Fibroblast of lung (primary cell): ENCODE measurements at regions not wholly inside any gene's neighbourhood (a gene's known extent, or its start where the extent isn't known, plus 50 kb on each side); places are given as distances from the start of the nearest gene placed in this dataset.

Experiments used
- DNase-seq, 2 donors: peaks; one replicate each; pipeline versions ENCODE4 v3.0.0 to v3.0.0-alpha.2; 2010; ENCODE audit warnings: low read depth in 2 of 2
- H2AFZ ChIP-seq: 2 replicates; pipeline ENCODE4 v1.5.1; 2012; ENCODE audit warnings: low read length, control low read depth, inconsistent platforms
- H3K27ac ChIP-seq: 2 replicates; pipeline ENCODE4 v1.5.1; 2011; ENCODE audit warnings: low read length, control low read depth; ENCODE audit not compliant: insufficient read depth
- H3K27me3 ChIP-seq: 2 replicates; pipeline ENCODE4 v1.5.1; 2011; ENCODE audit warnings: mild to moderate bottlenecking, low read length; ENCODE audit not compliant: control insufficient read depth, insufficient read depth
- H3K36me3 ChIP-seq: 2 replicates; pipeline ENCODE4 v1.5.1; 2011; ENCODE audit warnings: low read length; ENCODE audit not compliant: control insufficient read depth, insufficient read depth
- H3K4me1 ChIP-seq: 2 replicates; pipeline ENCODE4 v1.5.1; 2011; ENCODE audit warnings: low read length; ENCODE audit not compliant: control insufficient read depth, insufficient read depth; ENCODE audit errors: extremely low read depth
- H3K4me2 ChIP-seq: 2 replicates; pipeline ENCODE4 v1.5.1; 2011; ENCODE audit warnings: low read length, control low read depth; ENCODE audit not compliant: insufficient read depth; ENCODE audit errors: extremely low read depth
- H3K4me3 ChIP-seq, 4 experiments: fragments of 200-600 bp in 1 of 4; sonication (generic) in 1 of 4; replicated peaks in 1 of 4; 2 replicates each; pipeline ENCODE4 v1.5.1; 2011 to 2016; ENCODE audit warnings: low read length in 4 of 4, low read depth in 3 of 4, mild to moderate bottlenecking in 3 of 4, control low read depth in 2 of 4, inconsistent platforms in 1 of 4, mixed read lengths in 1 of 4; ENCODE audit not compliant: insufficient read depth in 1 of 4; ENCODE audit errors: control extremely low read depth in 1 of 4
- H3K79me2 ChIP-seq: 2 replicates; pipeline ENCODE4 v1.5.1; 2012; ENCODE audit warnings: mild to moderate bottlenecking, low read length, inconsistent platforms; ENCODE audit not compliant: control insufficient read depth, insufficient read depth
- H3K9ac ChIP-seq: 2 replicates; pipeline ENCODE4 v1.5.1; 2011; ENCODE audit warnings: mild to moderate bottlenecking, low read length, control low read depth; ENCODE audit not compliant: insufficient read depth
- H3K9me3 ChIP-seq: 2 replicates; pipeline ENCODE4 v1.5.1; 2012; ENCODE audit warnings: low read depth, low read length; ENCODE audit not compliant: control insufficient read depth, insufficient read depth
- H4K20me1 ChIP-seq: 2 replicates; pipeline ENCODE4 v1.5.1; 2011; ENCODE audit warnings: low read length; ENCODE audit not compliant: control insufficient read depth, insufficient read depth; ENCODE audit errors: extremely low read depth
- EZH2 ChIP-seq: IDR thresholded peaks from 2 replicates; pipeline ENCODE4 v1.5.1; 2012; ENCODE audit warnings: low read length, control low read depth, mild to moderate bottlenecking; ENCODE audit errors: missing control alignments
- TF ChIP-seq, protein P1 (sequence below), 2 donors: IDR thresholded peaks in 1 of 2; conservative IDR thresholded peaks in 1 of 2; 1 replicate in 1 of 2; 2 replicates in 1 of 2; pipeline ENCODE4 v1.5.1; 2011 to 2012; ENCODE audit warnings: low read length in 2 of 2, control low read depth in 1 of 2, inconsistent platforms in 1 of 2, low read depth in 1 of 2, mild to moderate bottlenecking in 1 of 2

DNA sequence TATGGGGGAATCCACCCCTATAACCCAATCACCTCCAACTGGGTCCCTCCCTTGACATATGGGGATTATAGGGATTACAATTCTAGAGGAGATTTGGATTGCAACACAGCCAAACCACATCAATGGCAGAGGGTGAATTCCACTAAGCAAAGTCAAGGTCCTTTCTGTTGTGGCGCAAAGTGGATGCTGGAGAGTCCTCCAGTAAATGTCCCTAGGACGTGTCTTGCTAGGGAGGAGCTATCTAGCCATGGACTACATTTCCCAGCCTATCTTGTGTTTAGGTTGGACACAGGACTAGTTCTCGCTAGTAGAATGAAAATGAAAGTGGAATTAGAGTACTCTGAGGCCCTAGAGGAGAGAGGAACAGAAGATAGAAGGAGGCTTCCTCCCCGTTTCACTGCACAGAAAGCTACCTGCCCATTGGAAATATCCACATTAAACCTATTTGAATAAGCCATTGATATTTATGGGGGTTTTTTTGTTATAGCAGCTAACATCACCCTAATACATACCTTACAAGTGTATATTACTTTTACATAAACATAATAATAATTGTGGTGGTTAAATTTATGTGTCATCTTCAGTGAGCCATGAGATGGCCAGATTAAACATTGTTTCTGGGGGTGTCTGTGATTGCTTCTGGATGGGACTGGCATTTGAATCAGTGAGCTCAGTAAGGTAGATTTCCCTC lies 56.7 kb upstream of the ERCC4 start:
- no peaks in the 10 kb centered on the region for H4K20me1 ChIP-seq
- H3K36me3 ChIP-seq: no peaks in the 10 kb centered on the region
- DNase-seq: no peak

DNA sequence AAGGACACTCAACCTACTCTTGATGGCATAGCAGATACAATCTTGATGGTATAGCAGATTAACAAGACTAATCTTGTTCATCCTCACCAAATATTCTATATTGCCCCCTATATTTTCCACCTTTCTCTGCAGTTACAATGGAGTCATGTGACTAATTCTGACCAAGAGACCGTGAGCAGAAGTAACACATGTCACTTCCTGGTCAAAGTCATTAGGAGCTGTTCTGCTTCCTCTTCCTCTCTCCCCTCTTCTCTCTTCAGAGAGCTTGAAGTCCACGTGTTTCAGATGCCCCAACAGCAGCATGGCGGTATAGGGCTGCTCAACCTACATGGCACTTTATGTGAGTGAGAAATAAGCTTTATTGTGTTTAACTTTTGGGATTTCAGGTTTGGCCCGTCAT lies 55.3 kb upstream of the ERCC4 start:
- Histone ChIP-seq H3K27ac (no peak overlapping the region), H3K4me2 (no peak overlapping the region), H3K79me2 (no peaks in the 10 kb centered on the region), H2AFZ (no peak overlapping the region), H3K27me3 (no peaks in the 10 kb centered on the region), H3K36me3 (no peaks in the 10 kb centered on the region), H3K9me3 (no peaks in the 10 kb centered on the region), H3K4me1 (no peaks in the 10 kb centered on the region), H3K9ac (no peak overlapping the region), H3K4me3 (no peak overlapping the region), H4K20me1 (no peaks in the 10 kb centered on the region)
- TF ChIP-seq, protein P1, sequence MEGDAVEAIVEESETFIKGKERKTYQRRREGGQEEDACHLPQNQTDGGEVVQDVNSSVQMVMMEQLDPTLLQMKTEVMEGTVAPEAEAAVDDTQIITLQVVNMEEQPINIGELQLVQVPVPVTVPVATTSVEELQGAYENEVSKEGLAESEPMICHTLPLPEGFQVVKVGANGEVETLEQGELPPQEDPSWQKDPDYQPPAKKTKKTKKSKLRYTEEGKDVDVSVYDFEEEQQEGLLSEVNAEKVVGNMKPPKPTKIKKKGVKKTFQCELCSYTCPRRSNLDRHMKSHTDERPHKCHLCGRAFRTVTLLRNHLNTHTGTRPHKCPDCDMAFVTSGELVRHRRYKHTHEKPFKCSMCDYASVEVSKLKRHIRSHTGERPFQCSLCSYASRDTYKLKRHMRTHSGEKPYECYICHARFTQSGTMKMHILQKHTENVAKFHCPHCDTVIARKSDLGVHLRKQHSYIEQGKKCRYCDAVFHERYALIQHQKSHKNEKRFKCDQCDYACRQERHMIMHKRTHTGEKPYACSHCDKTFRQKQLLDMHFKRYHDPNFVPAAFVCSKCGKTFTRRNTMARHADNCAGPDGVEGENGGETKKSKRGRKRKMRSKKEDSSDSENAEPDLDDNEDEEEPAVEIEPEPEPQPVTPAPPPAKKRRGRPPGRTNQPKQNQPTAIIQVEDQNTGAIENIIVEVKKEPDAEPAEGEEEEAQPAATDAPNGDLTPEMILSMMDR (conservative IDR thresholded peaks at IDR 0.05 in 1 of 2, IDR thresholded peaks at IDR 0.05 in 1 of 2; ENCODE audit: low read depth in 1 of 2, low read length in 2 of 2): no peak
- TF ChIP-seq EZH2: no peak
- DNase-seq: no peak

More for the DNA sequence above, 56.7 kb upstream of the ERCC4 start:
- H3K27me3 ChIP-seq: no peaks in the 10 kb centered on the region
- H3K9ac ChIP-seq: no peak overlapping the region
- no peaks in the 10 kb centered on the region for H3K9me3 ChIP-seq
- H3K4me2 ChIP-seq: no peak overlapping the region
- H3K27ac ChIP-seq: no peak overlapping the region
- TF ChIP-seq, protein P1 (conservative IDR thresholded peaks at IDR 0.05 in 1 of 2, IDR thresholded peaks at IDR 0.05 in 1 of 2; ENCODE audit: low read depth in 1 of 2, low read length in 2 of 2): no peak
- no peak for TF ChIP-seq EZH2
- H3K4me1 ChIP-seq: no peaks in the 10 kb centered on the region
- H2AFZ ChIP-seq: no peak overlapping the region
- H3K79me2 ChIP-seq: no peaks in the 10 kb centered on the region
- no peak overlapping the region for H3K4me3 ChIP-seq

DNA sequence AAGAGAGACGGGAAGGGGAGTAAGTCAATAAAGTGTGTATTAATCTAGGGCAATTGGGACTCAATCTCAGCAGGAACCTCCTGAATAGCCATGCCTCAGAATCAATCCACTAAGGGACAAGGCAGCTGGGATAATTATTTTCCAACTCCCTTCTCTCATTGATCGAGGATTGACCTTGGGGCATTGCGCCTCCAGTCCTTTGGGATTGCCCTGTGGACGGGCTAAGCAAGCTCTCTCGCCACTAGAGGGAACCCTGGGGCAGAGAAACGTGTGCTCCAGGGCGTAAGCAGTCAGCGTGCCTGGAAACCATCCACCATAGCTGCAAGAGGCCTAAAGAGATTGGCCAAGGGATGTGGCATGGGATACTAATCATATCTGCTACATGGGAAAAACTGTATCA lies 53.9 kb upstream of the ERCC4 start:
- H3K4me2 ChIP-seq: no peak overlapping the region
- no peaks in the 10 kb centered on the region for H3K4me1 ChIP-seq
- no peaks in the 10 kb centered on the region for H3K36me3 ChIP-seq
- H3K27me3 ChIP-seq: no peaks in the 10 kb centered on the region
- peak; percentile 64 to 90 for DNase-seq
- no peak overlapping the region for H3K4me3 ChIP-seq
- no peak for TF ChIP-seq EZH2
- TF ChIP-seq, protein P1 (conservative IDR thresholded peaks at IDR 0.05 in 1 of 2, IDR thresholded peaks at IDR 0.05 in 1 of 2; ENCODE audit: low read depth in 1 of 2, low read length in 2 of 2): peak; percentile 82 to 91
- H4K20me1 ChIP-seq: no peaks in the 10 kb centered on the region
- no peak overlapping the region for H3K9ac ChIP-seq
- H3K79me2 ChIP-seq: no peaks in the 10 kb centered on the region
- H3K27ac ChIP-seq: no peak overlapping the region
- H2AFZ ChIP-seq: no peak overlapping the region
- no peaks in the 10 kb centered on the region for H3K9me3 ChIP-seq
